Mucosa of descending colon (tissue), 3 donors: ENCODE measurements at regions not wholly inside any gene's neighbourhood (a gene's known extent, or its start where the extent isn't known, plus 50 kb on each side); places are given as distances from the start of the nearest gene placed in this dataset.
A peak's percentile ranks its signal among the peaks of the same experiment; 100 is the strongest.

Source experiments
- ATAC-seq: fragments of 200-7000 bp; cut with Tn5 transposase; one replicate; pipeline ENCODE4 v1.9.1; 2020; ENCODE audit warnings: mild to moderate bottlenecking, moderate library complexity
- DNase-seq, 3 donors: peaks; one replicate each; pipeline ENCODE4 v3.0.0-alpha.2; 2020
- H3K36me3 ChIP-seq: fragments of 200-600 bp; one replicate; pipeline ENCODE4 v1.8.0; 2021; ENCODE audit warnings: low read depth, mild to moderate bottlenecking
- H3K4me1 ChIP-seq: fragments of 200-600 bp; one replicate; pipeline ENCODE4 v1.8.0; 2021; ENCODE audit warnings: low read depth, mild to moderate bottlenecking
- H3K4me3 ChIP-seq: fragments of 200-600 bp; one replicate; pipeline ENCODE4 v1.8.0; 2021; ENCODE audit warnings: mild to moderate bottlenecking
- H3K9me3 ChIP-seq: fragments of 200-600 bp; one replicate; pipeline ENCODE4 v1.8.0; 2021; ENCODE audit warnings: mild to moderate bottlenecking
- intact Hi-C, 2 donors: fragments of 100-400 bp; cut with DNase I in 1 of 2; cut with micrococcal nuclease in 1 of 2; formaldehyde crosslinking; loops; one replicate each; pipeline versions ENCODE4 v1.11.0 to v1.11.1; 2022; cut with DNase I, micrococcal nuclease
- TF ChIP-seq, protein P1 (sequence below): fragments of 200-600 bp; IDR thresholded peaks from one replicate; pipeline ENCODE4 v1.8.0; 2022; ENCODE audit warnings: antibody characterized with exemption, mild to moderate bottlenecking
- donor health status: DM: no; HTN: no; CAD: no; lungs with moderate emphysema.
- donor health status: DM: no; HTN: no; CAD: no.
- donor health status: DM: no; HTN: yes; CAD: no.

DNA sequence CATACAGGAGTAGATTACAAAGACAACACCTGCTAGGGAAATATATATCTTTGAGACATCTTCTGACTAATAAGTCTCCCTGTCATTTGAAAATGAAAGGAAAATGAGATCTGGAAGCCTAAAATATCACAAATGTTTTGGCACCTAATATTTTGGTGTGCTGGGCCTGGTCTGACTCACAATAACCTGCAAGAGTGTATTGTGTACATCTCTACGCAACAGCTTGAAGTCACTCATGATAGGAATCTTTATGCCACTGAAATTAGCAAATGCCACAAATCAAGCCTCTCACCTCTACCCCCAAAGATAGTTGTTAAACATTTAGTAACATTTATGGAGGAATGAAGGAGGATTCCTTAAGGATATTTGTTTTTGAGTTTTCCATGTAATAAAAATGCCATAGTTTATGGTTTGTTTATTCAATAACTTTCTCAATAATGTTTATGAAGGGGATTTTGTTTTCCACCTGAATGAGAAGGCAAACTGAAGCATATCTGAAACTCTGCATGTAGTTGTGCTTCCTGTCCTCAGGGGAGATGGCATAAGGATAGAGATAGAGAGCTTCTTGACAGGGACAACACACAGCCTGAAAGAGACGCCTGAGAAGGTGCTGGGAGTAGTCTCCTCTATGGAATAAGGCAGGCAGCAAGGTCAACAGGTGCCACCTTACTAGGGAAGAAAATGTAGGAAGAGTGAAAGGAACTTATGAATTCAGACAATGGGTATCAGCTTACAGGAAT, 197.4 kb downstream of the AHR start:
- no peaks in the 10 kb centered on the region for H3K4me1 ChIP-seq
- DNase-seq (no peak), ATAC-seq (peak; percentile 34)
- H3K4me3 ChIP-seq = no peak overlapping the region
- TF ChIP-seq, protein P1, sequence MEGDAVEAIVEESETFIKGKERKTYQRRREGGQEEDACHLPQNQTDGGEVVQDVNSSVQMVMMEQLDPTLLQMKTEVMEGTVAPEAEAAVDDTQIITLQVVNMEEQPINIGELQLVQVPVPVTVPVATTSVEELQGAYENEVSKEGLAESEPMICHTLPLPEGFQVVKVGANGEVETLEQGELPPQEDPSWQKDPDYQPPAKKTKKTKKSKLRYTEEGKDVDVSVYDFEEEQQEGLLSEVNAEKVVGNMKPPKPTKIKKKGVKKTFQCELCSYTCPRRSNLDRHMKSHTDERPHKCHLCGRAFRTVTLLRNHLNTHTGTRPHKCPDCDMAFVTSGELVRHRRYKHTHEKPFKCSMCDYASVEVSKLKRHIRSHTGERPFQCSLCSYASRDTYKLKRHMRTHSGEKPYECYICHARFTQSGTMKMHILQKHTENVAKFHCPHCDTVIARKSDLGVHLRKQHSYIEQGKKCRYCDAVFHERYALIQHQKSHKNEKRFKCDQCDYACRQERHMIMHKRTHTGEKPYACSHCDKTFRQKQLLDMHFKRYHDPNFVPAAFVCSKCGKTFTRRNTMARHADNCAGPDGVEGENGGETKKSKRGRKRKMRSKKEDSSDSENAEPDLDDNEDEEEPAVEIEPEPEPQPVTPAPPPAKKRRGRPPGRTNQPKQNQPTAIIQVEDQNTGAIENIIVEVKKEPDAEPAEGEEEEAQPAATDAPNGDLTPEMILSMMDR = no peak
- H3K36me3 ChIP-seq = no peaks in the 10 kb centered on the region
- H3K9me3 ChIP-seq = no peaks in the 10 kb centered on the region
- intact Hi-C loops = no loop called here

DNA sequence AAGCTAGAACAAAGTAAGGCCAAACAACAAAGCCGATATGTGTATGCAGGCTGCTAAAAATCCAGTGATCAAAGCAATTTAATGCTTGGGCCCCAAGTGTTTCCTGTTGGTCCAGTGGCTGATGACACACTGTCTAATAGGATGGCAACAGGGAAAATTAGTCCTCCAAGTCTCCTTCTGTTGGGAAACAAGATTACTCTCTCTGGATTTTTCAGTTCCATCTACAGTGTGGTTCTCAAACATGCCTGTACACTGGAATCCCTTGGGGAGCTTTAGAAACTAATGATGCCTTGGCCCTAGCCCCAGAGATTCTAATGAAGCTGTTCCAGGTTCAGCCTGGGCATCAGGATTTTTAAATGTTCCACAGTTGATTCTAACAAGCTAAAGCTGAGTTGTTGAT, 198.7 kb downstream of the AHR start:
- Histone ChIP-seq H3K4me3 (no peak overlapping the region), H3K36me3 (no peaks in the 10 kb centered on the region), H3K9me3 (no peaks in the 10 kb centered on the region), H3K4me1 (no peaks in the 10 kb centered on the region)
- TF ChIP-seq, protein P1 = no peak
- DNase-seq (no peak), ATAC-seq (no peak)
- intact Hi-C loops = no loop called here

DNA sequence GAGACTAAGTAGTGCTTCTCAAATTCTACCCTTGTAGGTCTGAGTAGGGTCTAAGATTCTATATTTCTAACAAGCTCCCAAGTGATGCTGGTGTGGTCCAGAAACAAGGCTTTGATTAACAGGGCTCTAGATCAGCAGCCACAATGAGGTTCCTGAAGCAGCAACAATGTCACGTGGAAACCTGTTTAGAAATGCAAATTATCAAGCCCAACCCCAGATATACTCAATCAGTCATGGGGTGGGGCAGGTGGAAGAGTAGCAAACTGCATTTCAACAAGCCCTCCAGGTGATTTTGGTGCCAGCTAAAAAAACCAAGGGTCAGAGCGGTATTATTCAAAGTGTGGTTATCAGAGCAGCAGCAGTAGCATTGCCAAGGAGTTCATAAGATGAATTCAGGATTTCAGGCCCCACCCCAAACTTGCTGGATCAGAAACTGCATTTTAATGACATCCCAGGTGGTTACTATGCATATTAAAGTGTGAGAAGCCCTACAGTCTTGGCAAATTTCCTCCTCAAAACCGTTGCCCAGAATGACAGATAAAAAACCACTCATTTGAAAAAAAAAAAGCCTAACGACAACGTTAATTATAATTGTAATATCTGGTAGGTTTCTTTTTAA, 199.2 kb downstream of the AHR start:
- ATAC-seq = no peak

DNA sequence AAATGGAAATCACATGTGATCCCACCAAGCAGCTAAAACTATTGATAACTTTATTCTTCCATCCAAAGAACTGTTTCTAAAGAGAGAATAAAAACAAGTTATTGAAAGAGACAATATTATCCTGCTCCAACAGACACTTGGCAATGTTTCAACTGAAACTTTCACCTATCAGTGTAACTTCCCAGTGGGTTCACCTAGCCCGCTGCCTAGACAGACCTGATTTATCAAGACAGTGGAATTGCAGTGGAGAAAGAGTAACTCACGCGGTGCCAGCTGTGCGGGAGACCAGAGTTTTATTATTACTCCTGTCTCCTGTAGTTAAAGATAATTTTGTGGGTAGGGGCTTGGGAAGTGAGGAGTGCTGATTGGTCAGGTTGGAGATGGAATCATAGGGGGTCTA, 199.8 kb downstream of the AHR start:
- no peaks in the 10 kb centered on the region for H3K36me3 ChIP-seq
- no peak overlapping the region for H3K4me3 ChIP-seq
- ATAC-seq (no peak), DNase-seq (no peak)
- H3K4me1 ChIP-seq = no peaks in the 10 kb centered on the region
- no peaks in the 10 kb centered on the region for H3K9me3 ChIP-seq
- TF ChIP-seq, protein P1 = no peak
- intact Hi-C loops = no loop called here

More for the DNA sequence above, 199.2 kb downstream of the AHR start:
- no peak for DNase-seq
- TF ChIP-seq, protein P1 = no peak
- Histone ChIP-seq H3K36me3 (no peaks in the 10 kb centered on the region), H3K4me1 (no peaks in the 10 kb centered on the region), H3K4me3 (no peak overlapping the region), H3K9me3 (no peaks in the 10 kb centered on the region)
- intact Hi-C loops = no loop called here

DNA sequence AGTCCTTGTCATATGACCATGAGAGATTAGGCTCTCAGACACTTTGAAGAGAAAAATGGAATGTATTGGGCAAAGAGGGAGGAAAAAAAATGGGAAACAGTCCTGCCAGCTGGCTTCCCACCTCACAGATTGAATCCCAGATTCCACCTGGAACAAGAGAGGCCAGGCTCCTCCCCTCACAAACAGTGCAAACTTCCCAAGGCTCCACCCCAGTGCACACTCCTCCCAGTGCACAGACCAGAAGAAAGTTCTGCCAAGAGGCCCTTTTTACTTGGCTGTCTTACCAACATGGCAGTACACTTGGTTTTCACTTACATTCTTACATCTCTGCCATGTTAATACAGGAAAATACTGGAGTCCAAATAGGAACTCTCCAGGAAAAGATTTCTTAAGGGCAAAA, 202.3 kb downstream of the AHR start:
- no peak for ATAC-seq
- TF ChIP-seq, protein P1 = no peak
- intact Hi-C loops = no loop called here
- Histone ChIP-seq H3K4me3 (no peak overlapping the region), H3K36me3 (no peaks in the 10 kb centered on the region), H3K4me1 (no peaks in the 10 kb centered on the region), H3K9me3 (no peaks in the 10 kb centered on the region)
- no peak for DNase-seq
